H9 (cell line): ENCODE measurements at regions not wholly inside any gene's neighbourhood (a gene's known extent, or its start where the extent isn't known, plus 50 kb on each side); places are given as distances from the start of the nearest gene placed in this dataset.

Experiments used
- DNase-seq: peaks from one replicate; pipeline ENCODE4 v3.0.0-alpha.2; 2017
- H2AFZ ChIP-seq: one replicate; pipeline ENCODE4 v1.6.1; 2013; ENCODE audit warnings: mild to moderate bottlenecking, low read length, control low read depth, moderate library complexity
- H2AK5ac ChIP-seq: 2 replicates; pipeline ENCODE4 v1.6.1; 2013; ENCODE audit warnings: low read length, control low read depth, mixed read lengths; ENCODE audit not compliant: insufficient read length
- H2BK120ac ChIP-seq: one replicate; pipeline ENCODE4 v1.6.1; 2013; ENCODE audit warnings: low read depth, mild to moderate bottlenecking, low read length, control low read depth, inconsistent platforms; ENCODE audit not compliant: poor library complexity, severe bottlenecking
- H2BK12ac ChIP-seq: 2 replicates; pipeline ENCODE4 v1.6.1; 2013; ENCODE audit warnings: low read length, control low read depth, mixed read lengths, low read depth; ENCODE audit not compliant: insufficient read length
- H2BK15ac ChIP-seq: 2 replicates; pipeline ENCODE4 v1.6.1; 2013; ENCODE audit warnings: low read depth, low read length, control low read depth
- H2BK20ac ChIP-seq: one replicate; pipeline ENCODE4 v1.6.1; 2013; ENCODE audit warnings: low read depth, mild to moderate bottlenecking, low read length, control low read depth, inconsistent platforms; ENCODE audit not compliant: poor library complexity, severe bottlenecking
- H2BK5ac ChIP-seq: 2 replicates; pipeline ENCODE4 v1.6.1; 2013; ENCODE audit warnings: low read length, control low read depth, mixed read lengths; ENCODE audit not compliant: insufficient read length
- H3K14ac ChIP-seq: 2 replicates; pipeline ENCODE4 v1.6.1; 2013; ENCODE audit warnings: low read length, control low read depth; ENCODE audit not compliant: insufficient read depth
- H3K18ac ChIP-seq: 2 replicates; pipeline ENCODE4 v1.6.1; 2013; ENCODE audit warnings: low read depth, mild to moderate bottlenecking, mixed read lengths, low read length, control low read depth; ENCODE audit not compliant: insufficient read length
- H3K23ac ChIP-seq: 2 replicates; pipeline ENCODE4 v1.6.1; 2013; ENCODE audit warnings: low read length, control low read depth, mixed read lengths, low read depth; ENCODE audit not compliant: insufficient read length
- H3K23me2 ChIP-seq: 2 replicates; pipeline ENCODE4 v1.6.1; 2013; ENCODE audit warnings: low read depth, mild to moderate bottlenecking, mixed read lengths, low read length, control low read depth; ENCODE audit not compliant: insufficient read length, poor library complexity, severe bottlenecking
- H3K27ac ChIP-seq: 2 replicates; pipeline ENCODE4 v1.5.1; 2013; ENCODE audit warnings: low read length, control low read depth, mixed read lengths, low read depth; ENCODE audit not compliant: insufficient read length
- H3K27me3 ChIP-seq: 2 replicates; pipeline ENCODE4 v1.6.1; 2013; ENCODE audit warnings: low read length, control low read depth, inconsistent platforms; ENCODE audit not compliant: insufficient read depth
- H3K4ac ChIP-seq: 2 replicates; pipeline ENCODE4 v1.6.1; 2013; ENCODE audit warnings: low read depth, mild to moderate bottlenecking, control low read depth, inconsistent platforms, low read length, moderate library complexity
- H3K4me1 ChIP-seq: 2 replicates; pipeline ENCODE4 v1.6.1; 2013; ENCODE audit warnings: low read length, control low read depth, inconsistent platforms; ENCODE audit not compliant: insufficient read depth
- H3K4me2 ChIP-seq: 2 replicates; pipeline ENCODE4 v1.6.1; 2013; ENCODE audit warnings: low read length, control low read depth, mixed read lengths; ENCODE audit not compliant: insufficient read length, insufficient read depth
- H3K56ac ChIP-seq: 2 replicates; pipeline ENCODE4 v1.6.1; 2013; ENCODE audit warnings: low read depth, mild to moderate bottlenecking, mixed read lengths, low read length, control low read depth; ENCODE audit not compliant: insufficient read length
- H3K79me1 ChIP-seq: 2 replicates; pipeline ENCODE4 v1.6.1; 2013; ENCODE audit warnings: low read depth, mild to moderate bottlenecking, moderate library complexity, low read length, control low read depth, inconsistent platforms; ENCODE audit not compliant: insufficient read depth, poor library complexity, severe bottlenecking
- H3K79me2 ChIP-seq: 2 replicates; pipeline ENCODE4 v1.6.1; 2013; ENCODE audit warnings: low read length, control low read depth, inconsistent platforms; ENCODE audit not compliant: insufficient read depth
- H3K9ac ChIP-seq: 2 replicates; pipeline ENCODE4 v1.6.1; 2013; ENCODE audit warnings: low read length, control low read depth, mixed read lengths; ENCODE audit not compliant: insufficient read length; ENCODE audit errors: extremely low read depth
- H3K9me3 ChIP-seq: one replicate; pipeline ENCODE4 v1.6.1; 2013; ENCODE audit warnings: low read depth, low read length, inconsistent platforms; ENCODE audit not compliant: control insufficient read depth
- H3T11ph ChIP-seq: one replicate; pipeline ENCODE4 v1.6.1; 2013; ENCODE audit warnings: mild to moderate bottlenecking, low read length, control low read depth, inconsistent platforms
- H4K20me1 ChIP-seq: one replicate; pipeline ENCODE4 v1.6.1; 2013; ENCODE audit not compliant: control insufficient read depth, insufficient read length, insufficient read depth
- H4K5ac ChIP-seq: 2 replicates; pipeline ENCODE4 v1.6.1; 2013; ENCODE audit warnings: low read depth, mild to moderate bottlenecking, mixed read lengths, low read length, control low read depth; ENCODE audit not compliant: insufficient read length
- H4K8ac ChIP-seq: replicated peaks from 2 replicates; pipeline ENCODE4 v1.6.1; 2013; ENCODE audit warnings: low read length, control low read depth, mixed read lengths, low read depth; ENCODE audit not compliant: insufficient read length
- H4K91ac ChIP-seq: 2 replicates; pipeline ENCODE4 v1.6.1; 2013; ENCODE audit warnings: low read depth, mild to moderate bottlenecking, moderate library complexity, mixed read lengths, low read length, control low read depth; ENCODE audit not compliant: insufficient read length
- H3K27ac Mint-ChIP-seq, 3 experiments: 2 replicates in 2 of 3; 3 replicates in 1 of 3; pipeline ENCODE4 v1.8.0; 2020 to 2021; ENCODE audit warnings: mixed read lengths in 3 of 3, mild to moderate bottlenecking in 1 of 3, moderate library complexity in 1 of 3
- H3K27me3 Mint-ChIP-seq: 2 replicates; pipeline ENCODE4 v1.8.0; 2021; ENCODE audit warnings: low read depth, mild to moderate bottlenecking, moderate library complexity, mixed read lengths
- H3K36me3 Mint-ChIP-seq, 3 experiments: 2 replicates in 2 of 3; 3 replicates in 1 of 3; pipeline ENCODE4 v1.8.0; 2020 to 2021; ENCODE audit warnings: low read depth in 3 of 3, mixed read lengths in 3 of 3; ENCODE audit not compliant: insufficient read depth in 1 of 3
- H3K4me1 Mint-ChIP-seq, 2 experiments: 2 replicates each; pipeline ENCODE4 v1.8.0; 2020; ENCODE audit warnings: mixed read lengths in 2 of 2
- H3K4me3 Mint-ChIP-seq, 2 experiments: 2 replicates in 1 of 2; 3 replicates in 1 of 2; pipeline ENCODE4 v1.8.0; 2020 to 2021; ENCODE audit warnings: mild to moderate bottlenecking in 2 of 2, mixed read lengths in 2 of 2, moderate library complexity in 1 of 2
- H3K9me3 Mint-ChIP-seq, 2 experiments: 2 replicates in 1 of 2; 3 replicates in 1 of 2; pipeline ENCODE4 v1.8.0; 2020; ENCODE audit warnings: mild to moderate bottlenecking in 2 of 2, mixed read lengths in 2 of 2, moderate library complexity in 1 of 2
- CTCF ChIP-seq: fragments of 200-600 bp; sonication (generic); conservative IDR thresholded peaks from 3 replicates; pipeline ENCODE4 v1.8.0; 2021; ENCODE audit warnings: antibody characterized with exemption, mild to moderate bottlenecking
- WGBS: extraction: QIAGEN DNeasy Blood & Tissue Kit; methylation state at CpG from one replicate; pipeline ENCODE4 v1.1.7; 2013; ENCODE audit warnings: missing lambda C conversion rate, low lambda C conversion rate, mixed read lengths; ENCODE audit not compliant: insufficient read length; ENCODE audit errors: extremely low coverage; 5-methylcytosine and 5-hydroxymethylcytosine counted together

DNA sequence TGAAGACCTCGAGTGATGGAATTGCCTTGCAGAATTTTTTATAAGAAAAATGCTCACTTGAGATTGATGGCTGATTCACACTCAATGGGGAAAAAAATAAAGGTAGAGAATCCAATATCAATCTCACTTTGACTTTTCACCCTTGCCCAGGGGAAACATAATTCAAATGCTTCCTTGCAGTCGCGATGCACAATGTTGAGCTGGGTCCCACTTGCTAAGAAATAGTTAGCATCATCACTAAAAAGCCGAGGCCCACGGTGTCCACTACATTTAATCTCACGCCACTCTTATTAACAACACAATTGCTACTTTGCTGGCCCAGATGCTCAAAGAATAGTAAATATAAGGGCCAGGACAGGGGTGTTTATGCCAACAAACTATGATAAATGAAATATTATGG is 223.4 kb downstream of the SPTSSA start:
- Histone ChIP-seq H2BK20ac (no peak overlapping the region), H2AK5ac (no peak overlapping the region)
- TF ChIP-seq CTCF: no peak

More for the DNA sequence above, 223.4 kb downstream of the SPTSSA start:
- Histone ChIP-seq H3K4me1 (no peaks in the 10 kb centered on the region), H3K27me3 (no peaks in the 10 kb centered on the region), H3K14ac (no peak overlapping the region), H3K56ac (no peak overlapping the region), H2BK120ac (no peak overlapping the region), H4K8ac (no peak overlapping the region), H4K5ac (no peak overlapping the region), H2AFZ (no peak overlapping the region), H2BK15ac (no peak overlapping the region), H3K23me2 (no peaks in the 10 kb centered on the region), H3K79me1 (no peaks in the 10 kb centered on the region), H3K9me3 (no peaks in the 10 kb centered on the region), H3K27ac (no peak overlapping the region), H3K4ac (no peak overlapping the region), H3K18ac (no peak overlapping the region), H3K23ac (no peak overlapping the region), H2BK12ac (no peak overlapping the region), H3K4me2 (no peak overlapping the region), H2BK5ac (no peak overlapping the region), H3K9ac (no peak overlapping the region), H4K20me1 (no peaks in the 10 kb centered on the region), H4K91ac (no peak overlapping the region), H3K79me2 (no peaks in the 10 kb centered on the region; the same call in 1 of the 2 replicates), H3T11ph (no peak overlapping the region)
- Mint-ChIP-seq H3K4me1 (no peaks in the 10 kb centered on the region), H3K27me3 (no peaks in the 10 kb centered on the region; the same call in 1 of the 2 replicates), H3K9me3 (no peaks in the 10 kb centered on the region; a peak in 1 of 5 replicates), H3K4me3 (no peak overlapping the region), H3K36me3 (no peaks in the 10 kb centered on the region), H3K27ac (no peak overlapping the region)
- no peak for DNase-seq
- WGBS: no CpG with 5 or more reads among the region's 6 CpGs
